ENCODE measurements at regions not wholly inside any gene's neighbourhood (a gene's known extent, or its start where the extent isn't known, plus 50 kb on each side); places are given as distances from the start of the nearest gene placed in this dataset.

GRCh38 chr13:109336730-109337129 is 449.7 kb downstream of the IRS2 start:
- intact Hi-C loops (cut with micrococcal nuclease; ENCODE audit: unreplicated experiment), result no loop called here
- WGBS (ENCODE audit: insufficient coverage, insufficient replicate concordance, low lambda C conversion rate, missing lambda C conversion rate), result 0% methylated on average over 1 of the region's 1 CpG
- POLR2A ChIA-PET, result no interaction called here
- Histone ChIP-seq H2AFZ (ENCODE audit: control insufficient read depth, low read depth, low read length) (no peak overlapping the region), H3K4me2 (ENCODE audit: control insufficient read depth, insufficient read depth) (no peak overlapping the region), H4K20me1 (ENCODE audit: control insufficient read depth, insufficient read depth) (no peaks in the 10 kb centered on the region), H3K9me3 (replicated peaks; ENCODE audit: control insufficient read depth, insufficient read depth, low read length) (no peaks in the 10 kb centered on the region), H3K36me3 (ENCODE audit: control insufficient read depth in 2 of 2, insufficient read depth in 2 of 2, low read length in 1 of 2) (no peaks in the 10 kb centered on the region), H3K27ac (ENCODE audit: control insufficient read depth, insufficient read depth) (no peak overlapping the region), H3K4me1 (ENCODE audit: control insufficient read depth, insufficient read depth, low read length) (no peaks in the 10 kb centered on the region), H3K9ac (ENCODE audit: control insufficient read depth, insufficient read depth, low read length) (no peak overlapping the region), H3K79me2 (ENCODE audit: control insufficient read depth, insufficient read depth, low read length) (no peaks in the 10 kb centered on the region), H3K27me3 (replicated peaks in 1 of 2; ENCODE audit: control insufficient read depth in 2 of 2, insufficient read depth in 2 of 2, low read length in 1 of 2) (no peaks in the 10 kb centered on the region), H3K4me3 (no peak overlapping the region)
- CTCF ChIA-PET, result no interaction called here
- FAIRE-seq, result no peak
- DNase-seq (ENCODE audit: low read depth, low spot score), result no peak
- no peak for ATAC-seq
- in situ Hi-C loops (cut with MboI), result no loop called here
- BruUV-seq (replicated peaks), result no TSS peak
- SMC1A ChIA-PET (ENCODE audit: uncharacterized antibody, unreplicated experiment), result no interaction called here
- RAD21 ChIA-PET (ENCODE audit: unreplicated experiment), result no interaction called here
- no peak for TF ChIP-seq ZNF24 (IDR thresholded peaks at IDR 0.05)
- no peak for TF ChIP-seq CUX1 (IDR thresholded peaks at IDR 0.05; ENCODE audit: insufficient replicate concordance, low read depth, low read length)
- TF ChIP-seq E4F1 (IDR thresholded peaks at IDR 0.05; ENCODE audit: borderline replicate concordance, partially characterized antibody), result no peak
- TF ChIP-seq ZNF384 (IDR thresholded peaks at IDR 0.05; ENCODE audit: borderline replicate concordance, low read depth, low read length), result no peak
- TF ChIP-seq POLR2AphosphoS5 (IDR thresholded peaks at IDR 0.05; ENCODE audit: low read length), result no peak
- no peak for TF ChIP-seq POLR2AphosphoS2 (IDR thresholded peaks at IDR 0.05; ENCODE audit: low read depth, low read length)
- no peak for TF ChIP-seq ATF3 (IDR thresholded peaks at IDR 0.05; ENCODE audit: borderline replicate concordance, extremely low read depth, low read depth, low read length)
- TF ChIP-seq CEBPZ (IDR thresholded peaks at IDR 0.05; ENCODE audit: low read depth, low read length), result no peak
- TF ChIP-seq SREBF2 (IDR thresholded peaks at IDR 0.05; ENCODE audit: low read length), result no peak
- no peak for TF ChIP-seq ETV6 (conservative IDR thresholded peaks at IDR 0.05 in 1 of 2, IDR thresholded peaks at IDR 0.05 in 1 of 2; ENCODE audit: borderline replicate concordance in 1 of 2, low read depth in 1 of 2)
- no peak for TF ChIP-seq JUND (IDR thresholded peaks at IDR 0.05; ENCODE audit: low read depth, low read length)
- no peak for TF ChIP-seq SIN3A (IDR thresholded peaks at IDR 0.05; ENCODE audit: low read depth, low read length)
- TF ChIP-seq NFIC (IDR thresholded peaks at IDR 0.05; ENCODE audit: low read depth, low read length), result no peak

Data from GM12878 (cell line).